ENCODE measurements at regions not wholly inside any gene's neighbourhood (a gene's known extent, or its start where the extent isn't known, plus 50 kb on each side); places are given as distances from the start of the nearest gene placed in this dataset.
"Not testable (repeated sequence)": the region's sequence is repeated elsewhere in the genome, so short reads cannot be mapped to it uniquely, and the experiment has no call there.

GRCh38 chr3:187795207-187795960 lies 50.1 kb upstream of the BCL6 start:
- no peak for DNase-seq

- no peak for DNase-seq
Observed at GRCh38 chr3:187798126-187798525, 52.9 kb upstream of the BCL6 start.

- DNase-seq: peak in 1 of 2 experiments; percentile 13
Observed at GRCh38 chr3:187798531-187799530, 53.6 kb upstream of the BCL6 start.

- no peak for DNase-seq
Observed at GRCh38 chr3:187799942-187800641, 54.8 kb upstream of the BCL6 start.

GRCh38 chr3:187801152-187801551 lies 55.9 kb upstream of the BCL6 start:
- no peak for DNase-seq

- DNase-seq: no peak
Observed at GRCh38 chr3:187802203-187802927, 57.1 kb upstream of the BCL6 start.

- peak; percentile 42 to 52 for DNase-seq
Observed at GRCh38 chr3:187802928-187803259, 57.6 kb upstream of the BCL6 start.

GRCh38 chr3:187804120-187804744 lies 59.0 kb upstream of the BCL6 start:
- DNase-seq: no peak

GRCh38 chr3:187804745-187805121 lies 59.5 kb upstream of the BCL6 start:
- DNase-seq: no peak

- DNase-seq: no peak
Observed at GRCh38 chr3:187805774-187806173, 60.5 kb upstream of the BCL6 start.

GRCh38 chr3:187807086-187807862 lies 62.0 kb upstream of the BCL6 start:
- peak in 1 of 2 experiments; percentile 28 for DNase-seq

- DNase-seq: no peak
Observed at GRCh38 chr3:187808527-187808895, 63.2 kb upstream of the BCL6 start.

- DNase-seq: no peak
Observed at GRCh38 chr3:187809612-187809991, 64.3 kb upstream of the BCL6 start.

- DNase-seq: no peak
Observed at GRCh38 chr3:187810021-187810446, 64.8 kb upstream of the BCL6 start.

- DNase-seq: no peak
Observed at GRCh38 chr3:187811585-187812250, 66.5 kb upstream of the BCL6 start.

GRCh38 chr3:187812496-187812895 lies 67.2 kb upstream of the BCL6 start:
- DNase-seq: no peak

- DNase-seq: no peak
Observed at GRCh38 chr3:187813198-187813597, 67.9 kb upstream of the BCL6 start.

- not testable (repeated sequence) for DNase-seq
Observed at GRCh38 chr3:187817766-187818165, 72.5 kb upstream of the BCL6 start.

- DNase-seq: no peak
Observed at GRCh38 chr3:187821616-187822317, 76.5 kb upstream of the BCL6 start.

GRCh38 chr3:187822402-187822801 lies 77.1 kb upstream of the BCL6 start:
- DNase-seq: no peak
